H1 (cell line): ENCODE measurements at regions not wholly inside any gene's neighbourhood (a gene's known extent, or its start where the extent isn't known, plus 50 kb on each side); places are given as distances from the start of the nearest gene placed in this dataset.

Source experiments
- CTCF ChIA-PET: fragments of 300-600 bp; sonication (Branson Sonifier 250); formaldehyde crosslinking; loops from one replicate; lab custom pipeline; 2021; ENCODE audit not compliant: partially characterized antibody; lab: Charles Lee
- POLR2A ChIA-PET: fragments of 300-600 bp; sonication (Branson Sonifier 250); formaldehyde crosslinking; loops from one replicate; lab custom pipeline; 2021; ENCODE audit warnings: inconsistent platforms; ENCODE audit not compliant: partially characterized antibody; lab: Charles Lee
- DNase-seq, 2 experiments: peaks; one replicate each; pipeline versions ENCODE4 v3.0.0 to v3.0.0-alpha.2; 2010 to 2022; ENCODE audit warnings: low spot score in 2 of 2, low read depth in 1 of 2, mixed read lengths in 1 of 2
- FAIRE-seq: peaks from 2 replicates; lab custom pipeline; 2011; peaks lifted over from hg19 to GRCh38; lab: Jason Lieb, UNC
- H2AFZ ChIP-seq: 2 replicates; pipeline ENCODE4 v1.8.1; 2012; ENCODE audit warnings: low read length, inconsistent platforms
- H2AK5ac ChIP-seq: 2 replicates; pipeline ENCODE4 v1.6.1; 2013; ENCODE audit warnings: low read depth, low read length
- H2BK120ac ChIP-seq: replicated peaks from 2 replicates; pipeline ENCODE3; 2013; ENCODE audit warnings: low read depth, low read length, inconsistent platforms
- H2BK12ac ChIP-seq: 2 replicates; pipeline ENCODE4 v1.6.1; 2013; ENCODE audit warnings: low read depth, low read length
- H2BK15ac ChIP-seq: 2 replicates; pipeline ENCODE4 v1.6.1; 2013; ENCODE audit warnings: low read length
- H2BK20ac ChIP-seq: 2 replicates; pipeline ENCODE4 v1.6.1; 2013; ENCODE audit warnings: low read length
- H2BK5ac ChIP-seq: 2 replicates; pipeline ENCODE4 v1.6.1; 2013; ENCODE audit warnings: low read depth, low read length
- H3K14ac ChIP-seq: 2 replicates; pipeline ENCODE4 v1.6.1; 2013; ENCODE audit warnings: inconsistent platforms; ENCODE audit not compliant: insufficient read length
- H3K18ac ChIP-seq: 2 replicates; pipeline ENCODE4 v1.6.1; 2013; ENCODE audit warnings: low read length; ENCODE audit errors: extremely low read depth
- H3K23ac ChIP-seq: 2 replicates; pipeline ENCODE4 v1.6.1; 2013; ENCODE audit warnings: inconsistent platforms; ENCODE audit not compliant: insufficient read length
- H3K23me2 ChIP-seq: 2 replicates; pipeline ENCODE4 v1.6.1; 2013; ENCODE audit warnings: low read depth, low read length
- H3K27ac ChIP-seq: 2 replicates; pipeline ENCODE4 v1.6.1; 2011; ENCODE audit warnings: low read depth, low read length, inconsistent platforms
- H3K27me3 ChIP-seq, 4 experiments: replicated peaks in 1 of 4; 1 replicate in 1 of 4; 2 replicates in 3 of 4; pipeline versions ENCODE4 v1.6.1 to v1.8.1; 2011 to 2013; ENCODE audit warnings: low read length in 3 of 4, mild to moderate bottlenecking in 3 of 4, inconsistent platforms in 2 of 4, mixed read lengths in 2 of 4, moderate library complexity in 1 of 4; ENCODE audit not compliant: control insufficient read depth in 3 of 4, insufficient read depth in 3 of 4; ENCODE audit errors: extremely low read depth in 1 of 4
- H3K36me3 ChIP-seq, 4 experiments: 2 replicates each; pipeline versions ENCODE4 v1.6.1 to v1.8.1; 2011 to 2013; ENCODE audit warnings: mild to moderate bottlenecking in 4 of 4, low read length in 3 of 4, moderate library complexity in 2 of 4, control low read depth in 1 of 4, inconsistent platforms in 1 of 4; ENCODE audit not compliant: insufficient read depth in 4 of 4, control insufficient read depth in 2 of 4
- H3K4ac ChIP-seq: replicated peaks from 2 replicates; pipeline ENCODE3; 2013; ENCODE audit warnings: low read length, low read depth, mixed read lengths, inconsistent platforms; ENCODE audit not compliant: insufficient read length
- H3K4me1 ChIP-seq, 4 experiments: replicated peaks in 1 of 4; 1 replicate in 1 of 4; 2 replicates in 3 of 4; pipeline versions ENCODE4 v1.6.1 to v1.8.1; 2011 to 2013; ENCODE audit warnings: low read length in 3 of 4, inconsistent platforms in 2 of 4, mixed read lengths in 1 of 4; ENCODE audit not compliant: insufficient read depth in 4 of 4, control insufficient read depth in 3 of 4
- H3K4me2 ChIP-seq, 2 experiments: 2 replicates each; pipeline versions ENCODE4 v1.6.1 to v1.8.1; 2011 to 2013; ENCODE audit warnings: low read depth in 2 of 2, low read length in 2 of 2, control low read depth in 1 of 2, inconsistent platforms in 1 of 2, mild to moderate bottlenecking in 1 of 2; ENCODE audit not compliant: insufficient read depth in 1 of 2
- H3K4me3 ChIP-seq, 4 experiments: fragments of 200-600, 300-600 bp in 1 of 4; sonication (generic), shearing (Covaris generic), sonication (Bioruptor Twin) in 1 of 4; 2 replicates each; pipeline versions ENCODE4 v1.5.1 to v1.8.1; 2011 to 2016; ENCODE audit warnings: low read length in 4 of 4, low read depth in 3 of 4, control low read depth in 2 of 4, inconsistent platforms in 2 of 4, mild to moderate bottlenecking in 2 of 4, mixed read lengths in 1 of 4, moderate library complexity in 1 of 4; ENCODE audit not compliant: insufficient read depth in 2 of 4; ENCODE audit errors: extremely low read depth in 1 of 4
- H3K56ac ChIP-seq: replicated peaks from 2 replicates; pipeline ENCODE3; 2013; ENCODE audit warnings: low read depth, mild to moderate bottlenecking, mixed read lengths, low read length, inconsistent platforms; ENCODE audit not compliant: insufficient read length
- H3K79me1 ChIP-seq: 2 replicates; pipeline ENCODE4 v1.6.1; 2013; ENCODE audit warnings: low read depth, low read length, control low read depth
- H3K79me2 ChIP-seq, 2 experiments: 2 replicates each; pipeline versions ENCODE4 v1.6.1 to v1.8.1; 2012 to 2013; ENCODE audit warnings: low read length in 2 of 2, mild to moderate bottlenecking in 2 of 2, inconsistent platforms in 1 of 2; ENCODE audit not compliant: insufficient read depth in 2 of 2, control insufficient read depth in 1 of 2
- H3K9ac ChIP-seq, 4 experiments: replicated peaks in 1 of 4; 1 replicate in 1 of 4; 2 replicates in 3 of 4; pipeline versions ENCODE4 v1.6.1 to v1.8.1; 2011 to 2013; ENCODE audit warnings: low read depth in 3 of 4, low read length in 3 of 4, control low read depth in 2 of 4, mild to moderate bottlenecking in 2 of 4, moderate library complexity in 2 of 4, inconsistent platforms in 1 of 4; ENCODE audit errors: extremely low read depth in 1 of 4
- H3K9me3 ChIP-seq, 2 experiments: 2 replicates each; pipeline versions ENCODE4 v1.6.1 to v1.8.1; 2012 to 2013; ENCODE audit warnings: mild to moderate bottlenecking in 2 of 2, moderate library complexity in 2 of 2, control low read depth in 1 of 2, inconsistent platforms in 1 of 2, low read depth in 1 of 2, low read length in 1 of 2, mixed read lengths in 1 of 2; ENCODE audit not compliant: insufficient read depth in 2 of 2
- H4K20me1 ChIP-seq, 2 experiments: replicated peaks in 1 of 2; 2 replicates each; pipeline versions ENCODE3 to v1.8.1; 2011 to 2013; ENCODE audit warnings: inconsistent platforms in 2 of 2, low read length in 2 of 2, mild to moderate bottlenecking in 1 of 2; ENCODE audit not compliant: insufficient read depth in 2 of 2, control insufficient read depth in 1 of 2
- H4K5ac ChIP-seq: 2 replicates; pipeline ENCODE4 v1.6.1; 2013; ENCODE audit warnings: low read length, low read depth, mixed read lengths, inconsistent platforms; ENCODE audit not compliant: insufficient read length
- H4K8ac ChIP-seq: 2 replicates; pipeline ENCODE4 v1.8.0; 2013; ENCODE audit warnings: mild to moderate bottlenecking, moderate library complexity, low read length, inconsistent platforms; ENCODE audit not compliant: insufficient read depth; ENCODE audit errors: extremely low read depth
- H4K91ac ChIP-seq: replicated peaks from 2 replicates; pipeline ENCODE3; 2013; ENCODE audit warnings: low read length, mixed read lengths, inconsistent platforms; ENCODE audit not compliant: insufficient read length
- BCL11A ChIP-seq, 2 experiments: IDR thresholded peaks; one replicate each; pipeline ENCODE4 v1.6.1; 2011; ENCODE audit warnings: low read depth in 2 of 2, low read length in 2 of 2, mild to moderate bottlenecking in 2 of 2
- CTBP2 ChIP-seq: IDR thresholded peaks from 2 replicates; pipeline ENCODE4 v1.7.0; 2011; ENCODE audit warnings: borderline replicate concordance, mild to moderate bottlenecking, moderate library complexity, mixed read lengths, low read length; ENCODE audit not compliant: insufficient read depth, insufficient read length
- SIX5 ChIP-seq: IDR thresholded peaks from 2 replicates; pipeline ENCODE4 v1.6.1; 2011; ENCODE audit warnings: mild to moderate bottlenecking, low read depth, low read length
- TAF1 ChIP-seq: IDR thresholded peaks from 2 replicates; pipeline ENCODE4 v1.6.1; 2011; ENCODE audit warnings: mild to moderate bottlenecking, low read depth, low read length

GRCh38 chr11:15821451-15821850 is 534.9 kb downstream of the SOX6 start:
- DNase-seq: no peak
- no peak overlapping the region for H3K23ac ChIP-seq
- H2AFZ ChIP-seq: no peak overlapping the region
- no peak for TF ChIP-seq BCL11A (IDR thresholded peaks at IDR 0.05; ENCODE audit: low read depth in 2 of 2, low read length in 2 of 2)
- TF ChIP-seq CTBP2: no peak
- no peak for TF ChIP-seq SIX5
- no peak for TF ChIP-seq TAF1
- no peak overlapping the region for H2AK5ac ChIP-seq
- no peaks in the 10 kb centered on the region for H3K36me3 ChIP-seq
- H2BK15ac ChIP-seq: no peak overlapping the region
- H3K4ac ChIP-seq: no peak overlapping the region
- no peak overlapping the region for H3K4me2 ChIP-seq
- no peak overlapping the region for H3K27ac ChIP-seq
- no peaks in the 10 kb centered on the region for H4K20me1 ChIP-seq
- H3K9ac ChIP-seq: no peak overlapping the region
- no peak overlapping the region for H2BK5ac ChIP-seq
- H4K91ac ChIP-seq: no peak overlapping the region
- H3K23me2 ChIP-seq: no peaks in the 10 kb centered on the region
- H3K79me1 ChIP-seq: no peaks in the 10 kb centered on the region
- no peak overlapping the region for H4K5ac ChIP-seq
- H2BK20ac ChIP-seq: no peak overlapping the region
- H3K4me3 ChIP-seq: no peak overlapping the region
- H3K27me3 ChIP-seq: peaks cover 0 to 3% (median under 1%) of the 10 kb centered on the region in 4 experiments; a peak in 2 of 7 replicates
- no peak overlapping the region for H2BK12ac ChIP-seq
- CTCF ChIA-PET: interaction anchor here (0.8 to 3.1 kb wide), 16 partner anchors 8 to 494 kb away, joined by 3 to 20 read pairs (median 4); no protein-coding TSS in a partner anchor
- no peaks in the 10 kb centered on the region for H3K9me3 ChIP-seq
- no peak overlapping the region for H3K56ac ChIP-seq
- POLR2A ChIA-PET: no interaction called here
- no peak for FAIRE-seq
- H4K8ac ChIP-seq: no peak overlapping the region
- no peak overlapping the region for H3K14ac ChIP-seq
- no peaks in the 10 kb centered on the region for H3K4me1 ChIP-seq
- no peak overlapping the region for H3K18ac ChIP-seq
- H3K79me2 ChIP-seq: no peaks in the 10 kb centered on the region
- H2BK120ac ChIP-seq: no peak overlapping the region
